GM12872 (cell line): ENCODE measurements at regions not wholly inside any gene's neighbourhood (a gene's known extent, or its start where the extent isn't known, plus 50 kb on each side); places are given as distances from the start of the nearest gene placed in this dataset.

ENCODE experiments used
- CTCF ChIP-seq: IDR thresholded peaks from 3 replicates; pipeline ENCODE4 v1.5.1; 2011; ENCODE audit warnings: low read depth, mild to moderate bottlenecking, low read length, moderate library complexity; ENCODE audit not compliant: insufficient read depth

GRCh38 chr1:21385022-21385421 is 54.9 kb upstream of the NBPF3 start:
- TF ChIP-seq CTCF = no peak

GRCh38 chr1:21384620-21385019 is 55.3 kb upstream of the NBPF3 start:
- TF ChIP-seq CTCF = no peak

GRCh38 chr1:21383785-21384401 is 56.0 kb upstream of the NBPF3 start:
- no peak for TF ChIP-seq CTCF

GRCh38 chr1:21381354-21381753 is 58.6 kb upstream of the NBPF3 start:
- TF ChIP-seq CTCF = no peak

GRCh38 chr1:21379571-21379970 is 60.4 kb upstream of the NBPF3 start:
- TF ChIP-seq CTCF = no peak

GRCh38 chr1:21378705-21379494 is 61.0 kb upstream of the NBPF3 start:
- no peak for TF ChIP-seq CTCF

GRCh38 chr1:21372383-21372782 is 67.6 kb upstream of the NBPF3 start:
- TF ChIP-seq CTCF = no peak
